ENCODE measurements at regions not wholly inside any gene's neighbourhood (a gene's known extent, or its start where the extent isn't known, plus 50 kb on each side); places are given as distances from the start of the nearest gene placed in this dataset.
A peak's percentile ranks its signal among the peaks of the same experiment; 100 is the strongest.

DNA sequence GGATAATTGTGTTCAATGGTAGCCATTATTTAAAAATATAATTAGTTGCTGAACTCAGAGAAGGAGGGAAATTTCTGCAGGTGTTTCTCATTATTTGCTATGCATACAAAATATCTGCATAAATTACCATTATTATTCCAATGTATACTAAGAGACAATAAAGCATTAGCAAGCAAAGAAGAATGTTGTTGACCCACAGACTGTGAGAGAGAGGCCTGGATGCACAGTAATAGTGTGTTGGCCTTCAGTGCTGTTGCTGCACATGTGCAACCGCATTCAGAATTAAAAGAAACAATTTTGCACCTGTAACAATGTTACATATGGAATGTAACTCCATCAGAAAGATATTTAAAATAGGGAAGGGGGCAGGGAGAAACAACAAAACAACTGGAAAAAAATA is 155.6 kb upstream of the KCNH8 start:
- H3K4me3 Mint-ChIP-seq: no peak overlapping the region
- DNase-seq (no peak), ATAC-seq (no peak)
- peaks cover 18% of the 10 kb centered on the region for H3K4me1 Mint-ChIP-seq (ENCODE audit: low read depth)
- peaks cover 6% of the 10 kb centered on the region for H3K9me3 Mint-ChIP-seq
- POLR2A ChIA-PET: no interaction called here
- H3K27ac Mint-ChIP-seq: no peak overlapping the region
- TF ChIP-seq, protein P1, sequence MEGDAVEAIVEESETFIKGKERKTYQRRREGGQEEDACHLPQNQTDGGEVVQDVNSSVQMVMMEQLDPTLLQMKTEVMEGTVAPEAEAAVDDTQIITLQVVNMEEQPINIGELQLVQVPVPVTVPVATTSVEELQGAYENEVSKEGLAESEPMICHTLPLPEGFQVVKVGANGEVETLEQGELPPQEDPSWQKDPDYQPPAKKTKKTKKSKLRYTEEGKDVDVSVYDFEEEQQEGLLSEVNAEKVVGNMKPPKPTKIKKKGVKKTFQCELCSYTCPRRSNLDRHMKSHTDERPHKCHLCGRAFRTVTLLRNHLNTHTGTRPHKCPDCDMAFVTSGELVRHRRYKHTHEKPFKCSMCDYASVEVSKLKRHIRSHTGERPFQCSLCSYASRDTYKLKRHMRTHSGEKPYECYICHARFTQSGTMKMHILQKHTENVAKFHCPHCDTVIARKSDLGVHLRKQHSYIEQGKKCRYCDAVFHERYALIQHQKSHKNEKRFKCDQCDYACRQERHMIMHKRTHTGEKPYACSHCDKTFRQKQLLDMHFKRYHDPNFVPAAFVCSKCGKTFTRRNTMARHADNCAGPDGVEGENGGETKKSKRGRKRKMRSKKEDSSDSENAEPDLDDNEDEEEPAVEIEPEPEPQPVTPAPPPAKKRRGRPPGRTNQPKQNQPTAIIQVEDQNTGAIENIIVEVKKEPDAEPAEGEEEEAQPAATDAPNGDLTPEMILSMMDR (IDR thresholded peaks at IDR 0.05): no peak
- H3K27me3 Mint-ChIP-seq: peaks cover 16% of the 10 kb centered on the region
- CTCF ChIA-PET: no interaction called here
- intact Hi-C loops (cut with micrococcal nuclease): no loop called here
- H3K36me3 Mint-ChIP-seq (ENCODE audit: low read depth): no peaks in the 10 kb centered on the region

- no peaks in the 10 kb centered on the region for H3K9me3 Mint-ChIP-seq
- peak overlapping the region; percentile 58 for H3K4me3 Mint-ChIP-seq
- TF ChIP-seq, protein P1 (IDR thresholded peaks at IDR 0.05): no peak
- CTCF ChIA-PET: interaction anchor here (0.6 to 2.8 kb wide), 19 partner anchors 18 to 1148 kb away, joined by 3 to 35 read pairs (median 4); no protein-coding TSS in a partner anchor
- peak; percentile 30 for DNase-seq
- peak overlapping the region; percentile 79 for H3K27ac Mint-ChIP-seq
- peak; percentile 73 for ATAC-seq
- H3K4me1 Mint-ChIP-seq (ENCODE audit: low read depth): peaks cover 18% of the 10 kb centered on the region
- POLR2A ChIA-PET: interaction anchor here (0.6 to 1.1 kb wide), 3 partner anchors 253 to 597 kb away, joined by 3 to 4 read pairs (median 3); no protein-coding TSS in a partner anchor
- no peaks in the 10 kb centered on the region for H3K36me3 Mint-ChIP-seq (ENCODE audit: low read depth)
- peaks cover 16% of the 10 kb centered on the region for H3K27me3 Mint-ChIP-seq
- intact Hi-C loops (cut with micrococcal nuclease): loop anchor here (2.0 to 5.0 kb wide), 2 partner anchors 143 to 232 kb away; no protein-coding TSS in a partner anchor
Observed at GRCh38 chr3:18989237-18989795, 159.0 kb upstream of the KCNH8 start.

DNA sequence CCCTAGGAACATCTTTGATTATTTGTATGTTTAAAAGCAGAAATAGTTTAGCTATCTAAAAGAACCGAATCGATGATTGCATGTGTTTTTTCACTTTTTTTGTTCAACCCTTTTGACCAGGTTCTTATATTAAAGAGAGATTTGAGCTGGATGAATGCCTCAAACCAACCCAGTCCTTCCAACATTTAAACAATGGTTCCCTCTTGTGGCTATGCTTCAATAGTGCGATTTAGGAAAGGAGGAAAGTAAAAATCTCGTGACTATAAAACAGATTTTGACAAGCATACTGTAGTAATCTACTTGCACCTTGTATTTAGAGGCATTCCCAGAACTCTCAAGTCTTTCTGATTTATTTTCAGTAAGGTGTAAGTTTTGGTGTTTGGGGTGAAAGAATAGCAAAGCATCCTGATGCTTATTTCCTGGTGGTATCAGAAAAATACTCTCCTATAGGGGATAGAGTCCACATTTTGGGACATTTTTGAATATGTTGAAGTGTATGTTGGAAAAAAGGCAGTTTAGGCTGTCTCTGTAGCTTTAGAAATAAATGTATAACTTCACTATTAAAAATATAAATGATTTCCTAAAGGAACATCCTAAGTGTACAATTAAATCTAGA is 159.6 kb upstream of the KCNH8 start:
- Mint-ChIP-seq H3K36me3 (ENCODE audit: low read depth) (no peaks in the 10 kb centered on the region), H3K27ac (no peak overlapping the region), H3K4me1 (ENCODE audit: low read depth) (peaks cover 18% of the 10 kb centered on the region), H3K4me3 (peak overlapping the region; percentile 58), H3K9me3 (no peaks in the 10 kb centered on the region), H3K27me3 (peaks cover 16% of the 10 kb centered on the region)
- ATAC-seq: peak; percentile 72
- ChIA-PET CTCF (interaction anchor here (0.6 to 2.8 kb wide), 34 partner anchors 9 to 1147 kb away, joined by 3 to 35 read pairs (median 4); no protein-coding TSS in a partner anchor), POLR2A (interaction anchor here (0.6 to 1.1 kb wide), 3 partner anchors 252 to 597 kb away, joined by 3 to 4 read pairs (median 3); no protein-coding TSS in a partner anchor)
- TF ChIP-seq, protein P1 (IDR thresholded peaks at IDR 0.05): peak; percentile 78
- intact Hi-C loops (cut with micrococcal nuclease): loop anchor here (2.0 to 5.0 kb wide), 2 partner anchors 142 to 231 kb away; no protein-coding TSS in a partner anchor
- DNase-seq: no peak

DNA sequence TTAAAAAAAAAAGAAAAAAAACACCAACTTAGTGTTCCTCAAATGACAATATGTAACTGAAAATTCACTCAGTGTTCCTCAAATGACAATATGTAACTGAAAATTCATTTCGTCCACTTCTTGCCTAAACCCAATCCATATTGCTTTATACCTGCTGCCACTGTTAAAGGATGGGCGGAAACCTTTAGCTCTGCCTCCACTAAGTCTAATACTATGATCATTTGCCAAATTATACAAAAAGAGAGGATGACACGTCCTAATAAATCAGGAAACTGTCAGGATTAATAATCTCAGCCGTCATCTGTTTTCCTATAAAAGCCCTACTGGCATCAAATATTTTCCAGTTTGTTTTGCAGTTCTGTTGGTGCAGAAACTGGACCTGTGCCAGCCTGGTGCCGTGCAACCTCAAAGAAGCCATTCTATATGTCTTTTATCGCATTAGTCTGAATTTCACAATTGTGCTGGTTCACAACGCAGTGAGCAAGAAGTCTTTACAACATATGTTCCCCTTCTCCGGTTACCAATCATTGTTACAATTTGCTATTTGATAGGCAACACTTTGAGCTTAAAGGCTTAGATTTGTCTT is 160.4 kb upstream of the KCNH8 start:
- no peaks in the 10 kb centered on the region for H3K9me3 Mint-ChIP-seq
- no peak for ATAC-seq
- H3K27me3 Mint-ChIP-seq: peaks cover 16% of the 10 kb centered on the region
- TF ChIP-seq, protein P1 (IDR thresholded peaks at IDR 0.05): no peak
- no peaks in the 10 kb centered on the region for H3K36me3 Mint-ChIP-seq (ENCODE audit: low read depth)
- H3K4me3 Mint-ChIP-seq: no peak overlapping the region
- peaks cover 18% of the 10 kb centered on the region for H3K4me1 Mint-ChIP-seq (ENCODE audit: low read depth)
- DNase-seq: no peak
- ChIA-PET CTCF (interaction anchor here (0.6 to 2.8 kb wide), 30 partner anchors 8 to 1146 kb away, joined by 3 to 35 read pairs (median 4); no protein-coding TSS in a partner anchor), POLR2A (interaction anchor here (0.7 to 0.8 kb wide), 2 partner anchors 544 to 559 kb away, joined by 3 read pairs; no protein-coding TSS in a partner anchor)
- H3K27ac Mint-ChIP-seq: no peak overlapping the region
- intact Hi-C loops (cut with micrococcal nuclease): loop anchor here (2.0 to 5.0 kb wide), 2 partner anchors 141 to 231 kb away; no protein-coding TSS in a partner anchor

Measured in activated CD8-positive, alpha-beta T cell treated with anti-CD3 and anti-CD28 coated beads for 36 hours (primary cell).